ENCODE measurements at regions not wholly inside any gene's neighbourhood (a gene's known extent, or its start where the extent isn't known, plus 50 kb on each side); places are given as distances from the start of the nearest gene placed in this dataset.

DNA sequence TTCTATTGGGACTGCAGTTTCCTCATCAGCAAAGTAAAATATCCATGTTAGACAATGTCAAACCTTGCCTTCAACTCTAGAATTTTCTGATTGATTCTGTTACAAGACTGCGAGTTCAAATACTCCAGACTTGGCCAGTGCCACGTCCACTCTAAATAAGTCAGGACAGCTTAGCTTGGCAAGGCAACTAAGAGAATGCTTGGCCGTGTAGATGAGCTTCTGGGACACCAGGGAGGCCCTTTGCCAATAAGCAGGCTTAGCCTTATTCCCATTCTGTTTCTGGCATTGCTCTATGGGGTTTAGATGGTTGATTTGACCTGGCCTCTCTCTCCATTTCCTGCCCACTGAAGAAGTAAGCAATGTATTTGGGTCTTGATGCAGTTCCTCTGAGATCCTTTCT, 218.1 kb upstream of the SIX2 start:
- in situ Hi-C loops (cut with MboI; ENCODE audit: low pct_unique_long_range_greater_than_20kb, low sequenced_read_pairs, unreplicated experiment), result no loop called here
- TF ChIP-seq CTCF (IDR thresholded peaks at IDR 0.05; ENCODE audit: extremely low read depth, insufficient read depth, missing control alignments), result no peak
- no peak for DNase-seq (ENCODE audit: low spot score)

DNA sequence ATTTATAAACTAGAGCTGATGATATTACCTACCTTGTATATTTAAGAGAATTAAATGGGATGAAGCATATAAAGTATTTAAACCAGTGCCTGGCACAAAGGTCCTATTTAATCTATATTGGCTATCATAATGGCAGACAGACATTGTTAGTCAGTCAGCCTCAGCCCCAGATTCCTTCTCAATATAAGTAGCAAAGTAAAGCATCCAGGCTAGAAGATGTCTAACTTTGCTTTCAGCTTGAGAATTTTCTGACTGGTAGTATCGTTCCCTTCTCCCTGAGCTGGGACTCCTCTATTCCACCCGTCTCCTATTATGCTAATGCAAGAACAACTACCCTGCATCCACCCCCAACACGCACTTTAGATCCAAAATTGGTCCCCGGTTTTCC, 215.7 kb upstream of the SIX2 start:
- DNase-seq (ENCODE audit: low spot score), result no peak
- TF ChIP-seq CTCF (IDR thresholded peaks at IDR 0.05; ENCODE audit: extremely low read depth, insufficient read depth, missing control alignments), result no peak
- in situ Hi-C loops (cut with MboI; ENCODE audit: low pct_unique_long_range_greater_than_20kb, low sequenced_read_pairs, unreplicated experiment), result no loop called here

- no peak for DNase-seq (ENCODE audit: low spot score)
- no peak for TF ChIP-seq CTCF (IDR thresholded peaks at IDR 0.05; ENCODE audit: extremely low read depth, insufficient read depth, missing control alignments)
- in situ Hi-C loops (cut with MboI; ENCODE audit: low pct_unique_long_range_greater_than_20kb, low sequenced_read_pairs, unreplicated experiment), result no loop called here
These were observed 215.2 kb upstream of the SIX2 start for GRCh38 chr2:45224321-45224992.

- DNase-seq (ENCODE audit: low spot score), result no peak
- TF ChIP-seq CTCF (IDR thresholded peaks at IDR 0.05; ENCODE audit: extremely low read depth, insufficient read depth, missing control alignments), result no peak
- in situ Hi-C loops (cut with MboI; ENCODE audit: low pct_unique_long_range_greater_than_20kb, low sequenced_read_pairs, unreplicated experiment), result no loop called here
These were observed 214.3 kb upstream of the SIX2 start for GRCh38 chr2:45223531-45223930.

DNA sequence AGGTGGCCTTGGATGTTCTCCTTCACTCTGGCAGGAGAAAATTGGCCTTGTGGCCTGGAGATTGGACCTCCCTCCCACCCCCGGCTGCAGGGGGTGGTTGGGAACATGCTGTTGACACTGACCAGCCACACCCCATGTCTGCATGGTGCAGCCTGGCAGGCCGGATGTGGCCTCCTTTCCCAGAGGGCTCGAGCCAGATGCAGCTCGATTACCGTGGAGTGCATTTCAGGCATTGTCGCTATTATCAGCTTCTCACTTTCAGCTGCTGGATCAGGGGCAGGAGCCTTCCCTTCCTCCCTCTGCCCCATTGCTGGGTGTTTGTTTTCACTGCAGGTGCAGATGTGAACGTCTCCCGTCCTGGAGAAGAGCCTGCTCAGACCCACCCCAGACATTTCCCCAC, 211.0 kb upstream of the SIX2 start:
- no peak for DNase-seq (ENCODE audit: low spot score)
- no peak for TF ChIP-seq CTCF (IDR thresholded peaks at IDR 0.05; ENCODE audit: extremely low read depth, insufficient read depth, missing control alignments)
- in situ Hi-C loops (cut with MboI; ENCODE audit: low pct_unique_long_range_greater_than_20kb, low sequenced_read_pairs, unreplicated experiment), result no loop called here

GRCh38 chr2:45218931-45219339, 209.7 kb upstream of the SIX2 start:
- in situ Hi-C loops (cut with MboI; ENCODE audit: low pct_unique_long_range_greater_than_20kb, low sequenced_read_pairs, unreplicated experiment), result no loop called here
- TF ChIP-seq CTCF (IDR thresholded peaks at IDR 0.05; ENCODE audit: extremely low read depth, insufficient read depth, missing control alignments), result no peak
- no peak for DNase-seq (ENCODE audit: low spot score)
